Suprapubic skin (tissue), 4 donors: ENCODE measurements at regions not wholly inside any gene's neighbourhood (a gene's known extent, or its start where the extent isn't known, plus 50 kb on each side); places are given as distances from the start of the nearest gene placed in this dataset.

Experiments used
- DNase-seq, 2 donors: peaks; one replicate each; pipeline ENCODE4 v3.0.0-alpha.2; 2019; ENCODE audit warnings: low spot score in 2 of 2
- H3K27ac ChIP-seq: fragments of 200-600 bp; sonication (generic); one replicate; pipeline ENCODE4 v1.5.1; 2019
- H3K27me3 ChIP-seq: fragments of 200-600 bp; sonication (generic); one replicate; pipeline ENCODE4 v1.5.1; 2019
- H3K36me3 ChIP-seq: fragments of 200-600 bp; sonication (generic); one replicate; pipeline ENCODE4 v1.5.1; 2019
- H3K4me1 ChIP-seq: fragments of 200-600 bp; sonication (generic); one replicate; pipeline ENCODE4 v1.5.1; 2019
- H3K4me3 ChIP-seq: fragments of 200-600 bp; sonication (generic); one replicate; pipeline ENCODE4 v1.5.1; 2019; ENCODE audit warnings: mild to moderate bottlenecking
- H3K9me3 ChIP-seq: fragments of 200-600 bp; sonication (generic); one replicate; pipeline ENCODE4 v1.5.1; 2019
- CTCF ChIP-seq, 2 donors: fragments of 200-600 bp in 1 of 2; fragments of 450-650 bp in 1 of 2; sonication (generic) in 1 of 2; IDR thresholded peaks; one replicate each; pipeline ENCODE4 v1.5.1; 2016 to 2019; ENCODE audit warnings: antibody characterized with exemption in 2 of 2, mild to moderate bottlenecking in 1 of 2, moderate library complexity in 1 of 2
- EP300 ChIP-seq: sonication (generic); formaldehyde crosslinking; IDR thresholded peaks from one replicate; pipeline ENCODE4 v1.6.1; 2017; ENCODE audit warnings: antibody characterized with exemption
- POLR2A ChIP-seq, 2 donors: fragments of 450-650 bp; IDR thresholded peaks; one replicate each; pipeline ENCODE4 v1.6.1; 2017; ENCODE audit warnings: antibody characterized with exemption in 2 of 2, mild to moderate bottlenecking in 2 of 2, moderate library complexity in 2 of 2
- POLR2AphosphoS5 ChIP-seq, 3 donors: sonication (generic); formaldehyde crosslinking; IDR thresholded peaks; one replicate each; pipeline ENCODE4 v1.6.1; 2017; ENCODE audit warnings: antibody characterized with exemption in 3 of 3
- WGBS: methylation state at CpG from one replicate; pipeline ENCODE4 v1.1.5; 2018; 5-methylcytosine and 5-hydroxymethylcytosine counted together

- peaks cover 7% of the 10 kb centered on the region for H3K4me1 ChIP-seq
- no peaks in the 10 kb centered on the region for H3K9me3 ChIP-seq
- no peak for TF ChIP-seq CTCF (IDR thresholded peaks at IDR 0.05)
- TF ChIP-seq POLR2AphosphoS5 (IDR thresholded peaks at IDR 0.05), result no peak
- no peak for TF ChIP-seq EP300
- no peak for TF ChIP-seq POLR2A (IDR thresholded peaks at IDR 0.05)
- H3K27ac ChIP-seq, result peak overlapping the region; percentile 56
- no peaks in the 10 kb centered on the region for H3K27me3 ChIP-seq
- WGBS, result 40% methylated on average over 1 of the region's 1 CpG
- DNase-seq, result no peak
- no peaks in the 10 kb centered on the region for H3K36me3 ChIP-seq
- no peak overlapping the region for H3K4me3 ChIP-seq
Measured at GRCh38 chr10:33412241-33412640, 77.8 kb upstream of the NRP1 start.

- Histone ChIP-seq H3K4me1 (peaks cover 7% of the 10 kb centered on the region), H3K9me3 (no peaks in the 10 kb centered on the region), H3K27me3 (no peaks in the 10 kb centered on the region), H3K27ac (no peak overlapping the region), H3K4me3 (no peak overlapping the region), H3K36me3 (no peaks in the 10 kb centered on the region)
- TF ChIP-seq POLR2A (IDR thresholded peaks at IDR 0.05) (no peak), POLR2AphosphoS5 (IDR thresholded peaks at IDR 0.05) (no peak), CTCF (IDR thresholded peaks at IDR 0.05) (no peak), EP300 (no peak)
- 79% methylated on average over 4 of the region's 4 CpGs for WGBS
- DNase-seq, result no peak
Measured at GRCh38 chr10:33410860-33411234, 76.4 kb upstream of the NRP1 start.

- H3K4me1 ChIP-seq, result peaks cover 7% of the 10 kb centered on the region
Measured at GRCh38 chr10:33410096-33410859, 75.8 kb upstream of the NRP1 start.

GRCh38 chr10:33406596-33406995 lies 72.1 kb upstream of the NRP1 start:
- WGBS, result 93% methylated on average over 2 of the region's 2 CpGs
- TF ChIP-seq POLR2A (IDR thresholded peaks at IDR 0.05), result no peak
- no peak for TF ChIP-seq CTCF (IDR thresholded peaks at IDR 0.05)
- no peak for TF ChIP-seq EP300
- no peak for TF ChIP-seq POLR2AphosphoS5 (IDR thresholded peaks at IDR 0.05)
- Histone ChIP-seq H3K9me3 (no peaks in the 10 kb centered on the region), H3K27ac (no peak overlapping the region), H3K36me3 (no peaks in the 10 kb centered on the region), H3K27me3 (no peaks in the 10 kb centered on the region), H3K4me3 (no peak overlapping the region), H3K4me1 (no peaks in the 10 kb centered on the region)
- no peak for DNase-seq

More at GRCh38 chr10:33410096-33410859, 75.8 kb upstream of the NRP1 start:
- Histone ChIP-seq H3K27me3 (no peaks in the 10 kb centered on the region), H3K36me3 (no peaks in the 10 kb centered on the region), H3K4me3 (no peak overlapping the region), H3K9me3 (no peaks in the 10 kb centered on the region), H3K27ac (no peak overlapping the region)
- DNase-seq, result no peak
- TF ChIP-seq POLR2A (IDR thresholded peaks at IDR 0.05) (no peak), EP300 (no peak), CTCF (IDR thresholded peaks at IDR 0.05) (no peak), POLR2AphosphoS5 (IDR thresholded peaks at IDR 0.05) (no peak)
- 71% methylated on average over 10 of the region's 10 CpGs for WGBS

- Histone ChIP-seq H3K27me3 (no peaks in the 10 kb centered on the region), H3K4me3 (no peak overlapping the region), H3K4me1 (no peaks in the 10 kb centered on the region), H3K36me3 (no peaks in the 10 kb centered on the region), H3K27ac (no peak overlapping the region), H3K9me3 (no peaks in the 10 kb centered on the region)
- 65% methylated on average over 9 of the region's 9 CpGs for WGBS
- TF ChIP-seq CTCF (IDR thresholded peaks at IDR 0.05) (no peak), EP300 (no peak), POLR2AphosphoS5 (IDR thresholded peaks at IDR 0.05) (no peak), POLR2A (IDR thresholded peaks at IDR 0.05) (no peak)
- DNase-seq, result no peak
Measured at GRCh38 chr10:33402220-33403073, 68.0 kb upstream of the NRP1 start.
